Non-pigmented ciliary epithelial cell (primary cell): ENCODE measurements at regions not wholly inside any gene's neighbourhood (a gene's known extent, or its start where the extent isn't known, plus 50 kb on each side); places are given as distances from the start of the nearest gene placed in this dataset.

Source experiments
- DNase-seq: peaks from one replicate; pipeline ENCODE4 v3.0.0-alpha.2; 2010; ENCODE audit warnings: low read depth

- no peak for DNase-seq
These were observed 148.9 kb downstream of the EN1 start for GRCh38 chr2:118698564-118698963.

- no peak for DNase-seq
These were observed 149.7 kb downstream of the EN1 start for GRCh38 chr2:118697781-118698180.

GRCh38 chr2:118696786-118697465 is 150.5 kb downstream of the EN1 start:
- no peak for DNase-seq

- no peak for DNase-seq
These were observed 154.1 kb downstream of the EN1 start for GRCh38 chr2:118693287-118693822.

- DNase-seq = no peak
These were observed 157.6 kb downstream of the EN1 start for GRCh38 chr2:118689874-118690273.

GRCh38 chr2:118689456-118689855 is 158.0 kb downstream of the EN1 start:
- DNase-seq = no peak

- no peak for DNase-seq
These were observed 158.4 kb downstream of the EN1 start for GRCh38 chr2:118689033-118689432.

GRCh38 chr2:118687698-118688097 is 159.8 kb downstream of the EN1 start:
- no peak for DNase-seq

- no peak for DNase-seq
These were observed 160.3 kb downstream of the EN1 start for GRCh38 chr2:118687192-118687591.

GRCh38 chr2:118686346-118686745 is 161.1 kb downstream of the EN1 start:
- DNase-seq = no peak

GRCh38 chr2:118683460-118683859 is 164.0 kb downstream of the EN1 start:
- DNase-seq = no peak

- DNase-seq = no peak
These were observed 168.5 kb downstream of the EN1 start for GRCh38 chr2:118678985-118679384.

GRCh38 chr2:118677546-118677945 is 169.9 kb downstream of the EN1 start:
- no peak for DNase-seq

GRCh38 chr2:118675531-118675930 is 171.9 kb downstream of the EN1 start:
- DNase-seq = no peak

GRCh38 chr2:118672571-118673158 is 174.8 kb downstream of the EN1 start:
- DNase-seq = no peak

- DNase-seq = no peak
These were observed 175.6 kb downstream of the EN1 start for GRCh38 chr2:118671701-118672454.

- peak; percentile 50 for DNase-seq
These were observed 176.6 kb downstream of the EN1 start for GRCh38 chr2:118670838-118671237.

GRCh38 chr2:118670276-118670675 is 177.2 kb downstream of the EN1 start:
- no peak for DNase-seq

GRCh38 chr2:118669654-118670053 is 177.8 kb downstream of the EN1 start:
- no peak for DNase-seq

- peak; percentile 92 for DNase-seq
These were observed 178.7 kb downstream of the EN1 start for GRCh38 chr2:118668431-118669424.

- no peak for DNase-seq
These were observed 179.5 kb downstream of the EN1 start for GRCh38 chr2:118667964-118668363.

- no peak for DNase-seq
These were observed 180.1 kb downstream of the EN1 start for GRCh38 chr2:118667348-118667747.
